ENCODE measurements at regions not wholly inside any gene's neighbourhood (a gene's known extent, or its start where the extent isn't known, plus 50 kb on each side); places are given as distances from the start of the nearest gene placed in this dataset.

- POLR2A ChIA-PET: no interaction called here
- CTCF ChIA-PET: no interaction called here
- peak; percentile 69 for DNase-seq (ENCODE audit: unreplicated experiment)
- peaks cover 19% of the 10 kb centered on the region for H3K4me1 Mint-ChIP-seq (ENCODE audit: insufficient read depth, unreplicated experiment)
- peaks cover 7% of the 10 kb centered on the region for H3K36me3 Mint-ChIP-seq (ENCODE audit: insufficient read depth, unreplicated experiment)
- H3K9me3 Mint-ChIP-seq (ENCODE audit: unreplicated experiment): no peaks in the 10 kb centered on the region
- BruUV-seq (replicated peaks): no TSS peak
- TF ChIP-seq CTCF (IDR thresholded peaks at IDR 0.05; ENCODE audit: unreplicated experiment): no peak
- H3K27ac Mint-ChIP-seq (ENCODE audit: low read depth, unreplicated experiment): no peak overlapping the region
- intact Hi-C loops (cut with micrococcal nuclease): no loop called here
- no peak overlapping the region for H3K4me3 Mint-ChIP-seq (ENCODE audit: unreplicated experiment)
- H3K27me3 Mint-ChIP-seq (ENCODE audit: insufficient read depth, unreplicated experiment): no peaks in the 10 kb centered on the region
Observed at GRCh38 chr12:114916124-114916523, 232.1 kb upstream of the TBX3 start.

- H3K4me1 Mint-ChIP-seq (ENCODE audit: insufficient read depth, unreplicated experiment): peaks cover 12% of the 10 kb centered on the region
- CTCF ChIA-PET: interaction anchor here (0.7 kb wide), 1 partner anchor 1972 kb away, joined by 3 read pairs; no protein-coding TSS in a partner anchor
- H3K27me3 Mint-ChIP-seq (ENCODE audit: insufficient read depth, unreplicated experiment): no peaks in the 10 kb centered on the region
- no TSS peak for BruUV-seq (replicated peaks)
- peak; percentile 72 for DNase-seq (ENCODE audit: unreplicated experiment)
- intact Hi-C loops (cut with micrococcal nuclease): no loop called here
- POLR2A ChIA-PET: interaction anchor here (0.6 to 1.2 kb wide), 6 partner anchors 9 to 1362 kb away, joined by 3 read pairs; no protein-coding TSS in a partner anchor
- peak overlapping the region; percentile 87 for H3K27ac Mint-ChIP-seq (ENCODE audit: low read depth, unreplicated experiment)
- TF ChIP-seq CTCF (IDR thresholded peaks at IDR 0.05; ENCODE audit: unreplicated experiment): no peak
- H3K9me3 Mint-ChIP-seq (ENCODE audit: unreplicated experiment): no peaks in the 10 kb centered on the region
- peaks cover 7% of the 10 kb centered on the region for H3K36me3 Mint-ChIP-seq (ENCODE audit: insufficient read depth, unreplicated experiment)
- H3K4me3 Mint-ChIP-seq (ENCODE audit: unreplicated experiment): no peak overlapping the region
Observed at GRCh38 chr12:114913871-114914801, 230.2 kb upstream of the TBX3 start.

GRCh38 chr12:114912811-114913210 lies 228.8 kb upstream of the TBX3 start:
- DNase-seq (ENCODE audit: unreplicated experiment): no peak
- ChIA-PET CTCF (no interaction called here), POLR2A (no interaction called here)
- peaks cover 12% of the 10 kb centered on the region for H3K4me1 Mint-ChIP-seq (ENCODE audit: insufficient read depth, unreplicated experiment)
- no peak for TF ChIP-seq CTCF (IDR thresholded peaks at IDR 0.05; ENCODE audit: unreplicated experiment)
- intact Hi-C loops (cut with micrococcal nuclease): no loop called here
- H3K36me3 Mint-ChIP-seq (ENCODE audit: insufficient read depth, unreplicated experiment): peaks cover 7% of the 10 kb centered on the region
- H3K4me3 Mint-ChIP-seq (ENCODE audit: unreplicated experiment): no peak overlapping the region
- no peak overlapping the region for H3K27ac Mint-ChIP-seq (ENCODE audit: low read depth, unreplicated experiment)
- no peaks in the 10 kb centered on the region for H3K9me3 Mint-ChIP-seq (ENCODE audit: unreplicated experiment)
- no TSS peak for BruUV-seq (replicated peaks)
- no peaks in the 10 kb centered on the region for H3K27me3 Mint-ChIP-seq (ENCODE audit: insufficient read depth, unreplicated experiment)

- peaks cover 7% of the 10 kb centered on the region for H3K36me3 Mint-ChIP-seq (ENCODE audit: insufficient read depth, unreplicated experiment)
- peak; percentile 47 for DNase-seq (ENCODE audit: unreplicated experiment)
- ChIA-PET POLR2A (no interaction called here), CTCF (no interaction called here)
- TF ChIP-seq CTCF (IDR thresholded peaks at IDR 0.05; ENCODE audit: unreplicated experiment): no peak
- no TSS peak for BruUV-seq (replicated peaks)
- H3K4me1 Mint-ChIP-seq (ENCODE audit: insufficient read depth, unreplicated experiment): peaks cover 12% of the 10 kb centered on the region
- intact Hi-C loops (cut with micrococcal nuclease): no loop called here
- H3K27ac Mint-ChIP-seq (ENCODE audit: low read depth, unreplicated experiment): no peak overlapping the region
- H3K9me3 Mint-ChIP-seq (ENCODE audit: unreplicated experiment): no peaks in the 10 kb centered on the region
- no peak overlapping the region for H3K4me3 Mint-ChIP-seq (ENCODE audit: unreplicated experiment)
- no peaks in the 10 kb centered on the region for H3K27me3 Mint-ChIP-seq (ENCODE audit: insufficient read depth, unreplicated experiment)
Observed at GRCh38 chr12:114911196-114911595, 227.2 kb upstream of the TBX3 start.
